LNCaP clone FGC (cell line): ENCODE measurements at regions not wholly inside any gene's neighbourhood (a gene's known extent, or its start where the extent isn't known, plus 50 kb on each side); places are given as distances from the start of the nearest gene placed in this dataset.

Experiments used
- DNase-seq: peaks from one replicate; pipeline ENCODE4 v3.0.0-alpha.2; 2011; ENCODE audit warnings: low read depth
- H3K4me3 ChIP-seq: 2 replicates; pipeline ENCODE4 v1.5.1; 2011; ENCODE audit warnings: mild to moderate bottlenecking, low read depth, low read length, control low read depth
- CTCF ChIP-seq: IDR thresholded peaks from 2 replicates; pipeline ENCODE4 v1.5.1; 2012; ENCODE audit warnings: mild to moderate bottlenecking; ENCODE audit not compliant: control insufficient read depth, insufficient read depth; ENCODE audit errors: extremely low read depth

GRCh38 chr6:48978016-48978415, 485.0 kb downstream of the MMUT start:
- DNase-seq = no peak

GRCh38 chr6:48977573-48977972, 485.5 kb downstream of the MMUT start:
- no peak for TF ChIP-seq CTCF
- no peak for DNase-seq
- H3K4me3 ChIP-seq = no peak overlapping the region

More at GRCh38 chr6:48978016-48978415, 485.0 kb downstream of the MMUT start:
- no peak for TF ChIP-seq CTCF
- H3K4me3 ChIP-seq = no peak overlapping the region

- TF ChIP-seq CTCF = no peak
- no peak overlapping the region for H3K4me3 ChIP-seq
- no peak for DNase-seq
Measured at GRCh38 chr6:48973491-48973890, 489.6 kb downstream of the MMUT start.

GRCh38 chr6:48961781-48962415, 501.2 kb downstream of the MMUT start:
- no peak overlapping the region for H3K4me3 ChIP-seq
- no peak for TF ChIP-seq CTCF
- peak; percentile 74 for DNase-seq

GRCh38 chr6:48959251-48960060, 503.6 kb downstream of the MMUT start:
- DNase-seq = no peak
- TF ChIP-seq CTCF = no peak
- no peak overlapping the region for H3K4me3 ChIP-seq

- no peak for DNase-seq
- no peak for TF ChIP-seq CTCF
- H3K4me3 ChIP-seq = no peak overlapping the region
Measured at GRCh38 chr6:48957781-48958180, 505.3 kb downstream of the MMUT start.
